HG03342 (cell line): ENCODE measurements at regions not wholly inside any gene's neighbourhood (a gene's known extent, or its start where the extent isn't known, plus 50 kb on each side); places are given as distances from the start of the nearest gene placed in this dataset.
"Not testable (repeated sequence)": the region's sequence is repeated elsewhere in the genome, so short reads cannot be mapped to it uniquely, and the experiment has no call there.

ENCODE experiments used
- ATAC-seq: cut with Tn5 transposase; IDR thresholded peaks from one replicate; pipeline ENCODE4 v1.9.1; 2021; ENCODE audit warnings: mild to moderate bottlenecking, moderate library complexity; ENCODE audit not compliant: unreplicated experiment

DNA sequence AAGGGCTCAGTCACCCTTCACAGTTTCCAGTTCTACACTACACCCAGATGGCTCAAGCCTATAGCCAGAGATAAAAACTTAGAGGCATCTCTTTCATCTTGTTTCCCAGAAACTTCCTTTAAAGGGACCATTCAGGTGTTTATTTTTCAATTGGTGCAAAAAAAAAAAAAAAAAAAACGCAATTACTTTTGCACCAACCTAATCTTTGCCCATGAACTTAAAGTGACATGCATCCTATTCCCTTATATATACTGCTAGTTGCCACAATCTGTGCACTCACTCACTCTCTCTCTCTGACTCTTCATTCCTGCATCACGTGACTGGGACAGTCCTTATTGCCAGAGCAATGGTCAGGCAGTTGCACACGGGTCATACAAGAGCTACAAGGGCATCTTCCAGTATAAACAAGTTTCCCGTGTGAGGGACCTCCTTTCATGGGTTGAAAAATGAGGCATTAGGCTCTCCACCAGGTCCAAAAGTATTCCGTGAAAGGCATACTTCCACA lies 789.4 kb downstream of the EPHA4 start:
- ATAC-seq, result no peak

DNA sequence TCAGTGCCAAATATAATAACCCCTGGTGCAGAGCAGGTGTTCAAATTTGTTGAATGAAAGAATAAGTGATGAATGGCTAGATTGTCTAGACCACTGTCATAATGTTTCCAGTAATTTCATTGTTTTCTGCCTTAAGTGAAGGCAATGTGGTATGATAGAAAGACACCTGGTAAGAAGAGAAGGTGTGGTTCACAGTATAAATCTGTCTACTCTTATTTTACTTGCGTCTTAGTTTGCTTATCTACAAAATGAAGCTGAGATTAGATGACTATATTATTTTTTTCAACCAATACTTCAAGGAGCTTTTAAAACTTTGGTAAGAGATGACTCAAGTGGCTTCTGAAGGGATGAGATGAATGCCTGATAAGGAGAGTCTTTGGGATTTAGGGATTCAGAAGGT lies 788.4 kb downstream of the EPHA4 start:
- ATAC-seq, result no peak

DNA sequence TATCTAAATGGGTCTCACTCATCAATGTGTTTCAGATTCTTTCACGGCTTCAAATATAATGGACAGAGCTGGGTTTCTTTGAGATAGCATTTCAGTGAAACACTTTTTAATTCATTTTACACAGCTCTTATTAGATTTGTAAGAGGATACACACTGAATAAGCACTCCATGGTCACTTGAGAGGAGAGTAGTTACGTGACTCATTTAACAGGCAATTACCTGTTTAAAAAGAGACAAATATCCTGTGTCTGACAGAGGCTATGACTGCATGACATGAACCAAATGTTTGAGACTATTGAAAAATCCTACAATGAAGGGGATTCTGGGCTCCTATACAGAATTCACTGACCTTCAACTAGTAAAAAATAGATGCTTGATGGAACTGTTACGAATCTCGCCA lies 786.9 kb downstream of the EPHA4 start:
- no peak for ATAC-seq

DNA sequence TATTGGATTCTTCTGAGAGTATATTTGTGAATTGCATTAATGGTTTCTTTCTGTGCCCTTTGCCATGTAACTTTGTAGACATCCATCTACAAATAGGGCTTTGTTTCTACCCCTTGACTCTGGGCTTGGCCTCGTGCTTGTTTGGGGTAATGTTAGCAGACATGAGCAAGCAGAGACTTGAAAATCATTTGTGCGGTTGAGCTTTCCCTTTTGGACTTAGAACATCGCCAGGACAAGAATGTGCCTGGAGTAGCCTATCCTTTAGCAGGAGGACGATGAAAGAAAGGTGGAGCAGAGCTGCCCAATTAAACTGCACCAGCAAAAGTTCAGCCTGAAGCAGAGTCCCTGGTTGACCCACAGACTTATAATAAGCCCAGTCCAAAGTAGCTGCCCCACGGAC lies 785.9 kb downstream of the EPHA4 start:
- no peak for ATAC-seq

DNA sequence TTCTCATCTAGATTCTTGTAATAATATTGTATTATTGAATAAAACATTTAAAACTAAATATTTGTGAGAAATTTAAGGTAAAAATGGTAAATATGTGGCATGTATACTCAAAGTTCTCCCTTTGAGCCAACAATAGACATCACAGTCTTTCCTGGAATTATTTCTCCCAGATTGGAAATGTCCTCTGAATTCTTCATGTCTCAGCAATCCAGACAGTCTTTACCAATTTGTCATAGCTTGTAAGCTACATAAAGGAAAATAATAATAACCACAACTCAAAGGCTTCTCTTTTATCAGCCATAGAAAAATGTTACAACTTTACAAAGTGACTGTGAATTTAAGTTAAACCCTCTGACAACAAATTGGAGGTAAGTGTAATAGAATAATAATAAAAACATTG lies 784.9 kb downstream of the EPHA4 start:
- ATAC-seq, result no peak

DNA sequence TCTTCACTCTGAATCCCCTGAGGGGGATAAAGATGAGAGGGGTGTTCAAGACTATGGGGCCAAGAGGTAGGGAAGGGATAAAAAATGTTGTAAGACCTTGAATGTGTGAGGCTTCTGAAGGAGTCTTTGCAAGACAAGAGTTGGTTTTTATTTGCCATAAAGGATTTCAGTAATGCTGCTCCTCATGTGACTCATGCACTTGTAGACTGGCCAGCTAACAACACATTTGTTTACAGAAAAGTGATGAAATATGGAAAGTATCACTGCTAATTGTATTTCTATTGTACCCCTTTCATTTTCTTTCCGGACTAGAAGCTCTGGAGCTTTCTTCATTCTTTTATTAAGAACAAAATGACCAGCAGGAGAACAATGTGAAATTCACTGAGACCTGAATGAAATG lies 782.1 kb downstream of the EPHA4 start:
- ATAC-seq, result no peak

DNA sequence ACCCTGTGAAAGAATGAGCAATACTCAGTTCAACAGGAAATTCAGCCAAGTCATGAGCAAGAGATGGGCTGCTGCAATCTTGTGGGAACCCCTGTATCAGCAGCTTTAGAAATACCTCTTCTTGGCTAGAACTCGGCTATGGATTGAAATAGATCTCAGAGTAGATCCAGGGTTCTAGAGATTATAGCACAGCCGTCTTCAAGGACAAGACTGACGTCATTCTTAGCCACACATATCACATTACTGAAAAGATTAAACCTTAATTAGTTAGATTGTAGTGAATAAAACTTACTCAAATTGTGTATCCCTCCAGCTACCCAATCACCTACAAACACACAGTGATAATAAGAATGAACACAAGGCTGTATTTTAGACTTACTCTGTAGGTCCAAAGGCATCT lies 776.4 kb downstream of the EPHA4 start:
- ATAC-seq, result no peak

DNA sequence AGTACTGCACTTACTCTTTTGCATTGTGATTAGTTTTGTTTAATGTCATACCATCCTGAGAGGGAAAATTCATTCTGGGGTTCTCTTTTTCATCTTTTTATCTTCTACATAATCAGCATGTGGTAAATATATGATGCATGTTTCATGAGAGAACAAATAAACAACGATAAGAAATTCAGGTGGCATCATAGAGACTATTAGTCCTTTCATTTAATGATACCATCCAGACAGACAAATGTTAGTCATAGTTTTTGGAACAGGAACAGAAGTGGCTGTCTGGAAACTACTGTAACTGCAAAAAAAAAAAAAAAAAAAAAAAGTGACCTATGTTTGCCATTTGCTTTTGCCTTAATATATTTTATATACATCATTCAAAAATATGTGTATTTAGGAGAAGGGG lies 761.0 kb downstream of the EPHA4 start:
- no peak for ATAC-seq

DNA sequence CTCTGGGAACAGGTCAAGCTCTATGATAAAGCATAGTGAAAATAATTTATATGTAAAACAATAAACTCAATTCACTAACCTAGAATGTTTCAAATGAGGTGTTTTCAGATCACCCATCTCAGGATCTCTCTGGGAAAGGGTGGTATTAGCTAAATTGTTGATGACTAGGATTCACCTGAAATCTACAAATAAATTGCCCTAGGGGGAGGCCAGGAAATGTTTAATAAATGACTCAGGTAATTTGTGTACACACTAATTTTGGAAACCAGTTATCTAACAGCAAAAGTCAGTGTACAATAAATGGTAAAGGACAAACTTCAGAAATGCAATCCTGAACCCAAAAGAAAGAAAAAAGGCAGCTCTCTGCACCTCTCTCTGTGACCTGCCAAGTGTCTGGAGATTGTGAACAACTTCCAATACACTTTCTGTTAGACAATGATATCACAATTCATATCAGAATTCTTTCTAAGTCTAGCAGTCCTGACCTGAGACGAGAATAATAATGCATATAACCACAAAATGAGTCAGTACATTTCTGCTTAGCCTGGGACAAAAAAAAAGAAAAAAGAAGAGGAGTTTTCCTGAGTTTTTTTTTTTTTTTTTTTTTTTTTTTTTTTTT lies 760.0 kb downstream of the EPHA4 start:
- no peak for ATAC-seq

DNA sequence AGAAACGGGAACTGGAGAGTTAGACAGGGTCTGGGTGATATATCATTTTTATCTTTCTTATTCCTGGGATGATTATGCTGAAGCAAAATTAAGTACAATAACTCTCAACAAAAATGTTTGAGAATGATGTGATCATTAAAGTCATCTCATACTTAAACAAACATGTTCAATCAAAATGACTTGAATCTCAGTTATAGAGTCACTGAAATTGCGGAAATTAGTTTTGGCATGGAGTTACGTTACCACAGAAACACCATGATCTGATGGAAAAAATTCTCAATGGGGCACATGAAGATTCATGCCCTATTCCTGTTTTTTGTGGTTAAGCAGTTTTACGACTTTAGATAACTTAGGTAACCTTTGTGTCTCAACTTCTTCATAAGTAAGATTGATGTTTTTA lies 757.7 kb downstream of the EPHA4 start:
- ATAC-seq, result no peak

DNA sequence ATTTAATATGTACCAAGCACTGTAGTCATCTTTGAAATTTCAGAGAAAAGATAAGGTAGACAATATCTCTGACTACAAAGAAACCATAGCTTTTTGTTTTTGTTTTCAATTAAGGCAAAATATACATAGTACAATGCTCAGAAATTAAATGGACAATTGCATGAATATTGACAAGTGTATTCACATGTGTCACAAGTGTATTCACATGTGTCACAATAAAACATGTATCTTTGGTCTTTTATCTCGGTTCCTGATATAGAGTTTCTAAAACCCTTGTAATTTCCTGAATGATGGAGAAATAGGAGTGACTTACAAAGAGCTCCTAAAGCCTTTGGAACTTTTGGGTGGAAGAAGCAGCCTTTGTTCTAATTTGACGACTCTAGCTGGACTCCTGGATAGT lies 756.4 kb downstream of the EPHA4 start:
- no peak for ATAC-seq

DNA sequence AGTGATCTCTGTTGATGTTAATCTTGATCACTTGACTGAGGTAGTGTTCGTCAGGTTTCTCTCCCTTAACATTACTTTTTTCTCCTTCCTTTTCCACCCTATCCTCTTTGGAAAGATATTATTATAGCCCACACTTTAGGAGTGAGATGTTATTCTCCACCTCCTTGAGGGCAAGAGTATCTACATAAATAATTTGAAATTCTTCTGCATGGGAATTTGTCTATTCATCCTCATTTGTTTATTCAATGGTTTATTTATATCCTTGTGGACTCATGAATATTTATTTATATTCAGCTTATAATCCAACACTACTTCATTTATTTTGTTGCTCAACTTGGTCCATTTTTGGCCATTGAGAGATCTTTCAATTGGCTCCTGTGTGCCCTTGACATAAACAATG lies 750.4 kb downstream of the EPHA4 start:
- no peak for ATAC-seq

DNA sequence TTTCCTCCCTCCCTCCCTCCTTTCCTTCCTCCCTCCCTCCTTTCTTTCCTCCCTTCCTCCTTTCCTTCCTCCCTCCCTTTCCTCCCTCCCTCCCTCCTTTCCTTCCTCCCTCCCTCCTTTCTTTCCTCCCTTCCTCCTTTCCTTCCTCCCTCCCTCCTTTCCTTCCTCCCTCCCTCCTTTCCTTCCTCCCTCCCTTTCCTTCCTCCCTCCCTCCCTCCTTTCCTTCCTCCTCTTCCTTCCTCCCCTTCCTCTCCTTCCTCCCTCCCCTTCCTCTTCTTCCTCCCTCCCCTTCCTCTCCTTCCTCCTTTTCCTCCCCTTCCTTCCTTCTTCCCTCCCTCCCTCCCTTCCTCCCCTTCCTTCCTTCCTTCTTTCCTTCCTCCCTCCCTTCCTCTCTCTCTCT lies 748.5 kb downstream of the EPHA4 start:
- ATAC-seq, result not testable (repeated sequence)

DNA sequence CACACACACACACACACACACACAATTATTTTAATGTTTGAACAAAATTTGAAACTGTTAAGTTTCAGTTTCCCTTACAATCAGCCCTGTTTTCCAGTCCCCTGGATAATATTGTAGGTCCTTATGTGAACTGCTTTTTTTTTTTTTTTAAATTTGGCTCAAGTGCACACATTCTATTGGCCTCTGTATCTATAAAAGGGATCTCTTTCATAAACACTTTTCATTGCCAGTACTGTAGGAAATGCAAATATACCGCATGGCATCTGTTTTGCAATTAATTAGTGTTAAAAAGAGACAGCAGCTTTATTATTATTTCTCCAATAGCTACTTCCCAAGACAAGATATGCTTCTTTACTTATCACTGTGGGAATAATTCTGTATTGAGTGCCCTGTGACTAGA lies 738.7 kb downstream of the EPHA4 start:
- no peak for ATAC-seq

DNA sequence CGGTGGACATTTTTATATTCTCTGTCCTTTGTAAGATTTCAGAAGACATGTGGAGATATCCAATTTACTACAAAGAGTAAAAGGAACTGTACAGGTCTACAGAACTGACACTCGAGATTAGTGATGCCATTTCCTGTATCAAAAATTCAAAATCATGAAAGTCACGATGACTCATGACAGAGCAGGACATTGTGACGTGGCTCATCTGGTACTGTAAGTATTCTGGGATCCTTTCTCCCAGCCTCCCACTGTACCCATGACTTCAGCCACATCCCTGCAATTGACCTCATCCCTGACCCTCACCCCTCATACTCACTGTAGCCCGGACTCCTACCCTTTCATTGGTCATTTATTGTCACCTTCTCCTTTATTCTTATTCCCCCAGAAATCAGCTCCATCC lies 736.5 kb downstream of the EPHA4 start:
- ATAC-seq, result no peak

DNA sequence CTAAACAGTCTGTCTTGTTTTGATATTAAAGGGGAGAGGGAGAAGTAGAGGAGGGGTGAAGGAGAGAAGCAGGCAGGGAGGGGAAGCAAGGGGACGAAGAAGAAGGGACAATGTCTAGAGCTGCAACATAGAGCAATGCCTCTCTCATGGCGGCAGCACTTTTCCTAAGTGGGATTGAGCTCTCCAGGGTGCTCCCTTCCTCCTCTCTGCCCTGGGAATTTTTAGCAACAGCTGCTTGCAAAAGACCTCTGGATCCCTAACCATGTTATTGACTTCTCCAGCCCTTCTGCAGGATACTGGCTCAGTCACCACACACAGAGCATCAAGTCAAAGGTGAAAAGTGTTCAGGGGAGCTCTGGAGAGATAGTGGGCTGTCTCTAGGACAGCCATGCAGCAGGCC lies 734.9 kb downstream of the EPHA4 start:
- no peak for ATAC-seq

DNA sequence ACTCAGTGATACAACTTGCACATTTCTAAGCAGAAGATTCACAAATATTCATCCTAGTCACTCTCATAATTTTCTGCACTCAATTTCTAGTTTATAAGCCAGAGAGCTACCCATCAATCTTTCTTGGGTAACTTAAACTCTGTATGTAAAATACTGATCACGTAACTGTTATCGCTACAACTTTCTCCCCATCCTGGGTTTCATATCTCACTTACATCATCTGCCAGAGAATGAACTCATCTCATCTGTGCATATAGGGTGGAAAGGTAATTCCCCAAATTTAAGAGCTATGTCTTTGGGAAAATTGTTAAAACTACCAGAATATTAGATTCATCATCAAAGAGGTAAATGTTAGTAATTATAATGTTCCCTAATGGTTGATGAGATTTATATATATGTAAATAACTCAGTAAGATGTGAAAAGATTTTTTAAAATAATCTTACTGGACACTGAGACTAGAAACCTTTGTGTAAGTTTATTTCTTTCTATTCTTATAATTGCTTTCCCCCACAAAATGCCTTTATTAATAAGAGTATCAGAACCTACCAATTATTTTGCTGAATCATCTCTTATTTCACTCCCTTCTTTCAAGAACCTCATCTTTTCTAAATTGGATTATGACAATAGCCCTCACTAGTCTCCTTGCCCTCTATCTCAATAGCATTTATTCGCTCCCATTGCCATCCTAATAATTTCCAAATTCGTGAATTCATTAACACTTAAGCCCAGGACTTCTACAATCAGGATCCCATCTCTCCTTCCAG lies 729.0 kb downstream of the EPHA4 start:
- ATAC-seq, result no peak

DNA sequence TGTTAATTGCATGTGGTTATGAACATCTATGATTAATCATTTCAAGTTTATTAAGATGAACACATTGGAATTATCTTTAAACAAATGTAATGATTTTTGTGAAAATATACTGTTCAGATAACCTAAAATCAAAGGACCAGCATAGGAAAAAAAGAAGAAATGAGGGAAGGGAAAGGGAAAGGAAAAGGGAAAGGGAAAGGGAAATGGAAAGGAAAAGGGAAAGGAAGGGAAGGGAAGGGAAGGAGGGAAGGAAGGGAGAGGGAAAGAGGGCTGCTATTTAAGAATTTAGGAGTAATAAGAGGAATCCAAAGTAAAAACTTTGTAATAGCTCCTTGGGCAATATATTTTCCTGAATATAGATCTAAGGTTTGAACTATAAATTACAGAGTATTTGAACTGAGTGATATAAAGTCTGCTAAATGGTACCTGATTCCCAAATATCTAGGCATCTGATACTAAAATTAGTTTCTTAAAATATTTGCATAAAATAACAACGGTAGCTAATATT lies 726.3 kb downstream of the EPHA4 start:
- no peak for ATAC-seq

DNA sequence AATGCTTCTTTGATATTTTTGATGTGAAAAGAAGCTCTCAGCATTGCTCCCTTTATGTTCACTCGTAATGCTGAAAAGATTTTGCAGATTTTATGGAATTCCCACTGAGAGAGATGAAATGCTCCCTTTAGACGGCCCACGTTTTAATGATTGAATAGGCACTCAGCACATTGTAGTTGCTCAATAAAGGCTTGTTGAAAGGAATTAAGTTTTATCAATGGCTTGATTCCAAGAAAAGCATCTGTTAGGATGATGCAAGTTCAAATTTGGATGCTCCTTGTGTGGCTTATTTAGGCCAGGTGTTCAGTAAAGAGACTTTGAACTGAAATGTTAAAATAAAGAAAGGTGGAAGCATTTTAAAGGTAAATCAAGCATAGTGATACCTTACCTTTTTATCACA lies 725.1 kb downstream of the EPHA4 start:
- ATAC-seq, result no peak

DNA sequence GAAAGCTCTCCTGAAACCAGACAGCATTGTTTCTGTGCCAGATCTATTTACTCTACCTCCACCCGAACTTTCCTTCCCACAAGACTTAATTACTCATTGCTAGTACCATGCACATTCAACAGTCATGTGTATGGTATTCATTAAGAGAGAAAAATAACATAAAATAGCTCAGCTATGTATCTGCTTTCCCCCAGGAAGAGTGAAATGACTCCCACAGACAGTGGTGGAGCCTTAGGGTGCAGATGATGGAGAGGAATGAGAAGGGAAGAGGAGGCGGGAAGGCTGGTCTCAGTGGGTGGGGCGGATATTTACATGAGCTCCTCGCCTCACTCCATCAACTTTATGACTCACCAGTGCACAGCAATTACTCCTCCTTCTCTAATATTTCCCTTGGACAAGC lies 724.5 kb downstream of the EPHA4 start:
- ATAC-seq, result no peak

DNA sequence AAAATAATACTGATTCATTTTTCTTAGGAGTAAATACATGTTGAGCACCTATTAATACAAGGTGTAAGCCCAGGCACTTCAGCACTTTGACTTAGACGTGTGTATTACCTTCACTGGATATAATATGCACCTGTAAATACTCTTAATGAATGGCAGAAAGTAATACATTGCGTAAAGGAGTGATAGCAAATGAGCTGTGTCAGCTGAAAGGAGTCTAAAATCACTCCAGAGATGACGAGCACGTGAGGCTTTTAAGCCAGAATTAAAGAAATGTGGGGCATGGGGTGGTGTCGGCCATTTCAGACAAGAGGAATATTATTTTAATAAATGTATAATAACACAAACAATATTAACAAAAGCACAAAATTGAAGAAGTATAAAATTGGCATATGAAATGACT lies 722.7 kb downstream of the EPHA4 start:
- no peak for ATAC-seq

DNA sequence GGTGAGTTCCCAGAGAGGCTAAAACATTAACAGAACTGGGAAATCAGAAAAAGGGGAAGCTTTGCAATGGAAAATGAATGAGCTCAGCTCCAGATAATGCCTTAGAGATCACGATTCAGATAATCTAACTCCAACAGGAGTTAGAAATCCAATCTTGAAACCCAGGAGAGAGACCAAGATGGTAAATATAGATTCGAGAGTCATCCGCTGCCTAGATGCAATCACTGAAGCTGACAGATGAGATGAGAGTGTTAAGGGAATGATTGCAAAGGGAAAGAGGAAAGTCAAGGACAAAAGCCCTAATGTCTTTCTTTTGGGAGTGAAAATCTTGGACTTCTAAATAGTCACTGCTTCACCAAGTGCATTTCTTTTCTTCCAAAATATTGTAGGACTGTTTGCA lies 722.0 kb downstream of the EPHA4 start:
- no peak for ATAC-seq

DNA sequence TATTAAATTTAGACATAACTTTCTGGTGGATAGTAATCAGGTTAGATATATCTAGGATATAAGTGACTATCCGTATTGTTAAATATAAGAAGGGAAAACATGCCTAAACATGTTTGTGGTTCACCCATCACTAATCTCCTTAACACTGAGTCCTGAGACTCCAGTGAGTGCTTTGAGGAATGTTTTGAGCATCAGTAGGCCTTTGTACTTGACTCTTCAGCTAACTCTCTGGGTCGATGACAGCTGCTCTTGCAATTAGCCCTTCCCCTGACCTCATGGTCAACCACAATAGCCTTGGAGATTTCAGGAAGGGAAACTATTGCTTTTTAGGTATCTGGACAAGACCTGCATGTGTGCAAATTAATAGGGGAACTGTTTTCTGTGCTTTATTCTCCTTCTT lies 716.8 kb downstream of the EPHA4 start:
- no peak for ATAC-seq
